ENCODE measurements at regions not wholly inside any gene's neighbourhood (a gene's known extent, or its start where the extent isn't known, plus 50 kb on each side); places are given as distances from the start of the nearest gene placed in this dataset.
A peak's percentile ranks its signal among the peaks of the same experiment; 100 is the strongest.
"Not testable (repeated sequence)": the region's sequence is repeated elsewhere in the genome, so short reads cannot be mapped to it uniquely, and the experiment has no call there.

DNA sequence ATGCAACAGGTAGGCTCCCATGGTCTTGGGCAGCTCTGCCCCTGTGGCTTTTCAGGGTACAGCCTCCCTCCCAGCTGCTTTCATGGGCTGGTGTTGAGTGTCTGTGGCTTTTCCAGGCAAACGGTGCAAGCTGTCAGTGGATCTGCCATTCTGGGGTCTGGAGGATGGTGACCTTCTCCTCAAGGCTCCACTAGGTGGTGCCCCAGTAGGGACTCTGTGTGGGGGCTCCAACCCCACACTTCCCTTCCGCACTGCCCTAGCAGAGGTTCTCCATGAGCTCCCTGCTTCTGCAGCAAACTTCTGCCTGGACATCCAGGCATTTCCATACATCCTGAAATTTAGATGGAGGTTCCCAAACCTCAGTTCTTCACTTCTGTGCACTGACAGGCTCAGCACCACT is 229.8 kb upstream of the TNC start:
- H3K27ac ChIP-seq (ENCODE audit: extremely low read length, insufficient read depth, low read length); H3K4me2 ChIP-seq (ENCODE audit: low read depth, low read length); H3K9me3 ChIP-seq (ENCODE audit: low read length); H3K9ac ChIP-seq (ENCODE audit: insufficient read depth, low read depth, low read length); H3K27me3 ChIP-seq (ENCODE audit: control insufficient read depth in 1 of 2, insufficient read depth in 2 of 2, low read length in 2 of 2); H2AFZ ChIP-seq (ENCODE audit: low read length); DNase-seq (ENCODE audit: low spot score); ATAC-seq; BruUV-seq (replicated peaks); H3K79me2 ChIP-seq (ENCODE audit: insufficient read depth, low read length); POLR2A ChIA-PET; H4K20me1 ChIP-seq (ENCODE audit: insufficient read depth, low read length); in situ Hi-C loops (cut with HindIII; ENCODE audit: extremely low pct_ligation_motif_present, low pct_unique_long_range_greater_than_20kb); H3K36me3 ChIP-seq (replicated peaks in 1 of 2; ENCODE audit: control insufficient read depth in 1 of 2, insufficient read depth in 2 of 2, low read length in 2 of 2); H3K4me3 ChIP-seq (replicated peaks in 1 of 3; ENCODE audit: insufficient read depth in 1 of 3, low read depth in 2 of 3, low read length in 3 of 3); H3K4me1 ChIP-seq (ENCODE audit: insufficient read depth, low read length); FAIRE-seq: not testable (repeated sequence)
- CTCF ChIA-PET (ENCODE audit: low intra/inter-chr PET ratio, low total read pairs): interaction anchor here (1.2 kb wide), 1 partner anchor 177 kb away, joined by 4 read pairs; no protein-coding TSS in a partner anchor
- intact Hi-C loops (cut with micrococcal nuclease; ENCODE audit: unreplicated experiment): loop anchor here (1.0 kb wide), 1 partner anchor 177 kb away; no protein-coding TSS in a partner anchor
- 0 out of 2 replicates have a peak, but pooled peaks have one; percentile 13 for TF ChIP-seq CTCF (CRISPR knock-in tag; IDR thresholded peaks at IDR 0.05)
- WGBS (ENCODE audit: low lambda C conversion rate): 19% methylated on average over 2 of the region's 2 CpGs

GRCh38 chr9:115348936-115349335 is 231.0 kb upstream of the TNC start:
- not testable (repeated sequence) for H3K27ac ChIP-seq (ENCODE audit: extremely low read length, insufficient read depth, low read length)

More at GRCh38 chr9:115348936-115349335, 231.0 kb upstream of the TNC start:
- H2AFZ ChIP-seq (ENCODE audit: low read length); H3K4me2 ChIP-seq (ENCODE audit: low read depth, low read length); H3K9me3 ChIP-seq (ENCODE audit: low read length); FAIRE-seq; in situ Hi-C loops (cut with HindIII; ENCODE audit: extremely low pct_ligation_motif_present, low pct_unique_long_range_greater_than_20kb); H3K79me2 ChIP-seq (ENCODE audit: insufficient read depth, low read length); H3K27me3 ChIP-seq (ENCODE audit: control insufficient read depth in 1 of 2, insufficient read depth in 2 of 2, low read length in 2 of 2); POLR2A ChIA-PET; DNase-seq (ENCODE audit: low spot score); ATAC-seq; CTCF ChIA-PET (ENCODE audit: low intra/inter-chr PET ratio, low total read pairs); H4K20me1 ChIP-seq (ENCODE audit: insufficient read depth, low read length); H3K36me3 ChIP-seq (replicated peaks in 1 of 2; ENCODE audit: control insufficient read depth in 1 of 2, insufficient read depth in 2 of 2, low read length in 2 of 2); BruUV-seq (replicated peaks); H3K9ac ChIP-seq (ENCODE audit: insufficient read depth, low read depth, low read length); H3K4me3 ChIP-seq (replicated peaks in 1 of 3; ENCODE audit: insufficient read depth in 1 of 3, low read depth in 2 of 3, low read length in 3 of 3); H3K4me1 ChIP-seq (ENCODE audit: insufficient read depth, low read length): not testable (repeated sequence)
- 31% methylated on average over 3 of the region's 3 CpGs for WGBS (ENCODE audit: low lambda C conversion rate)
- intact Hi-C loops (cut with micrococcal nuclease; ENCODE audit: unreplicated experiment): loop anchor here (1.0 kb wide), 1 partner anchor 175 kb away; no protein-coding TSS in a partner anchor
